ENCODE measurements at regions not wholly inside any gene's neighbourhood (a gene's known extent, or its start where the extent isn't known, plus 50 kb on each side); places are given as distances from the start of the nearest gene placed in this dataset.

DNA sequence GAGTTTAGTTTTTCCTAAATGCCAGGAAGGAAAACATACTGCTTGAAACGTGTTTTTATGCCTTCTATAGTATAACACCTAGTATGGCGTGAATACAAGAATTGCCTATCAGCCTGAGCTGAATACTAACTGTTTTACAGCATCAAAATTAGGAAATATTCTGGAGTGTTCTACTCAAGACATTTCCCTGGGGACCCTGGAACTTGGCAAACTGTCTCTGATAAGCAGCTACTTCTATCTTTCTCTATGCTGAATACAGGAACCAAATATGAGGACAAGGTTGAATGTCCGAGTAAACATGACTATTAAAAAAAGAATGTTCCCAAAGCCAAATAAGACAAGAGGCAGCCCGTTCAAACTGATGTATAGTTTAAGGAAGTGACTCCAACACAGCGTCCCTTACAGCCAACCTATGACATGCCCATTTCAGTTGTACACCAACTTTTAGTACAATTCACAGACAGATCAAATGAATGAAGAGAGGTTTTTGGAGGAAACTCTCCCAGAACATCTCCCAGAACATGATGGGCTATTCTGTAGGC, 951.3 kb upstream of the ACVR2A start:
- DNase-seq (ENCODE audit: low spot score): no peak

DNA sequence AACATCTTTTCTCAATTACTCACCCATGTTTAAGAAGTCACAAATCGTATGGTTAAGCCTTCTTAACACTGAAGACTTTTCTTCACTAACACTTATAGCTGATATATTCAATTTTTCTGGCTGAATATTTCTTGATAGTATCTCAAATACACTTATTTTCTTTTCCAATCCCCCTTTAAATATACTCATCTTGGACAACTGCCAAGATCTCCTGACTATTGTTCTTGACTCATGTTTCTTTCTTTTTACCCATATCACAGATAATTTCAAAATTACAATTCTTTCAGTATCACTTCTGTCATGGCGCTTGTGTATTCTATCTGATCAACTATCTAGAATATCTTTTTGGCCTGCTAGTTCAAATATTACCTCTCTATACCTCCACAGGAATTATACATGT, 954.3 kb upstream of the ACVR2A start:
- DNase-seq (ENCODE audit: low spot score): no peak

DNA sequence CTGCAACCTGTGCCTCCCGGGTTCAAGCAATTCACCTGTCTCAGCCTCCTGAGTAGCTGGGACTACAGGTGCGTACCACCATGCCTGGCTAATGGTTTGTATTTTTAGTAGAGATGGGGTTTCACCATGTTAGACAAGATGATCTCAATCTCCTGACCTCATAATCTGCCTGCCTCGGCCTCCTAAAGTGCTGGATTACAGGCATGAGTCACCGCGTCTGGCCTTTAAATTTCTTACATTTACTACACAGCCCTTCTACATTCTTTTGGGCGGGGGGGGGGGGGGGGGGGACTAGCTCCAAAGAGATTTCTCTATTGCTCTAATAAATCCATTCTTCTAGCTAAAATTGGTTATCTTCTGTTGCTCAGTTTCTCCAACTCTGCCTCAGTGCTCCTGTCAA, 964.9 kb upstream of the ACVR2A start:
- DNase-seq (ENCODE audit: low spot score): no peak

DNA sequence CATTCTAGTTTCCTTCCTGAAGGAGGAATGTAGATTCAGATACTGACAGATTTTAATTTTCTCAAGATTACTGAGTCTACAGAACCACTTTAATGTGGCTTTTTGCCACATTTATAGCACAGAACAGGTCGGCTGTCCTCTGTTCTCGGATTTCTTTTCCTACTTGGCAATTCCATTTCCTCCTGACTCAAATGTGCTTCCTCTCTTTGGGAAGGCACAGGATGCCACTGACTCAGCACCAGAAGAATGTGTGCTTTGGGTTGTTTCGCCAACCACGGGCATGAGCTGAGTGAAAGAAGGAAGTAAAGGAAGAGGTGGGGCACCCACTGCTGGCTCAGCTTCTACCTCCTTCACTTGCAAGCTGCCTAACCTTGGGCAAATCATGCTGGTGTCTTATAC, 970.6 kb upstream of the ACVR2A start:
- DNase-seq (ENCODE audit: low spot score): no peak

DNA sequence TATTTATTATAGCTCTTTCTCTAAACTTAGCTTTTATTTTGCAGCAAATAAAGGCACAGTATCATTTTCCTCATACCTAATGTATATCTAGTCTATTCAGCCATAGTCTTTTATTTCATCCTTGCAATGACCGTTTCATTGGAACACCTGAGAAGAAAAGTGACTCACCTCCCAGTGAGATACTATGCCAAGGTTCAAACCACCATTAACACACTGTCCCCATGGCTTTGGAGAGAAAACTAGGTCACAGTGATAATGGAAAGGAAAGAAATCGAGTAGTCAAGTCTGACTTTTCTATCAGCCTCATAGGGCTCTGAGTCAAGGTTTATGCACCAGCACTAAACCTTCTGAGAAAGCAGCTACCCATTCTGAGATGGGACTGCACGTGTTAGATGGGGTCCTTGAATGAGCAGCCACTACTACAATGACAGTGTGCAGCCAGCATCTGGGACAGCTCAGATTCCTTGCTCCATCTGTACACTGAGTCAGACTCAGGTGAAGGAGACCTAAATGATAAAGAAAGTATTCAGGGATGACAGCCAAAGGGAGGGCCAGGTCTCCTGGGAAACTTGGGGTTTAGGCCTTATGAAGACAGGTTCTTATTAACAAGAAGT, 971.1 kb upstream of the ACVR2A start:
- DNase-seq (ENCODE audit: low spot score): no peak

DNA sequence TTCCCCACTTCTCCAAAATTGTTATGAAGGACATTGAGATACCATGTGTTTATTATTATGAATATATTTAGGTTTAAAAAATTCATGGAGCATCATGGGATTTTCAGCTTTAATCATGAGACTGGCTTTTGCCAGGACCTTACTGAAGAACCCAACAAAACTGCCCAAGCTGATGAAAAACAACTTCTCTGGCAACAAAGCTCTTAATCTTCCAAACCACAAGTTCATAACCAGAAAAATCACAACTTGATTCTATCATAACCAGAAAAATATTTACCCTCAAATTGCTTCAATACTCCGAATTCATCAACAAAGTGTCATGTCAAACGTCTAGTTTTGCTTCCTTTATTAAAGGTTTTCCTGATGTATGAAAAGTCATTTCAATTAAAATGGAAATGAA, 971.8 kb upstream of the ACVR2A start:
- DNase-seq (ENCODE audit: low spot score): no peak

DNA sequence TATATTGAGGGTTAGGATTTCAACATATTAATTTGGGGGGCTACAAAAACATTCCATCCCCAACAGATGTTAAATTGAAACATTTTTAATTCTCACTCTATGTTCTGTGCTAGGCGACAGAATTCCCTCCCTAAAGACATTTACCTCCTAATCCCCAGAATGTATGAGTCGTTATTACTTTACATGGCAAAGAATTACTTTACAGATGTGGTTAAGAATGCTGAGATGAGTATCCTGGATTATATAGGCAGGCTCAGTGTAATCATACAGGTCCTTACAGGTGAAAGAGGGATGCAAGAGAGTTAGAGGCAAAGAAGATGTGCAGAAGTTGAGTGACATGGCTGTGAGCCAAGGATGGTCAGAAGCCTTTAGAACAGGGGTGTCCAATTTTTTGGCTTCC, 974.1 kb upstream of the ACVR2A start:
- no peak for DNase-seq (ENCODE audit: low spot score)

DNA sequence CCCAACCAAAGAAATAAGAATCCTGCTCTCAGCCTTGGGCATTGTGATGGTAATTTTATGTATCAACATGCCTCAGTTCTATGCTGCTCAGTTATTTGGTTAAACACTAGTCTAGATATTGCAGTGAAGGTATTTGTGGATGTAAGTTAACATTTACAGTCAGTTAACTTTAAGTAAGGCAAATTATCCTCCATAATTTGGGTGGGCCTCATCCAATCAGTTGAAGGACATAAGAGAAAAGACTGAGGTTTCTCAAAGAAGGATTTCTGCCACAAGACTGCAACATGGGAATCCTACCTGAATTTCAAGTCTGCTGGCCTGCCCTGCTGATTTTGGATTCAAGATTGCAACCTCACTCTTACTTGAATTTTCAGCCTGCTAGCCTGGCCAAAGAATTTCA, 975.5 kb upstream of the ACVR2A start:
- DNase-seq (ENCODE audit: low spot score): no peak

DNA sequence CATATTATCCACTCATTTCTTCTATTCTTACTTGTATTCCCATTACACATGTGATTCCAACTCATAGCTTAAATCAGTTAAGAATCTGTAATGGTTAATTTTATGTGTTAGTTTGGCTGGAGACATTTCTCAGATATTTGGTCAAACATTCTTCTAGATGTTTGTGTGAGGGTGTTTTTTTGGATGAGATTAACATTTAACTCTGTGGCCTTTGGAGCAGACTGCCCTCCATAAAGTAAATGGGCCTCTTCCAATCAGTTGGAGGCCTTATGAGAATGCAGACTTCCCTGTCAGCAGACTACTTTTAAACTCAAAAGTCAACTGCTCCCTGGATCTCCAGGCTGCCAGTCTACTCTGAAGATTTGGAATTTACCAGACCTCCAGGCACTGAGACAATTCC, 976.8 kb upstream of the ACVR2A start:
- no peak for DNase-seq (ENCODE audit: low spot score)

DNA sequence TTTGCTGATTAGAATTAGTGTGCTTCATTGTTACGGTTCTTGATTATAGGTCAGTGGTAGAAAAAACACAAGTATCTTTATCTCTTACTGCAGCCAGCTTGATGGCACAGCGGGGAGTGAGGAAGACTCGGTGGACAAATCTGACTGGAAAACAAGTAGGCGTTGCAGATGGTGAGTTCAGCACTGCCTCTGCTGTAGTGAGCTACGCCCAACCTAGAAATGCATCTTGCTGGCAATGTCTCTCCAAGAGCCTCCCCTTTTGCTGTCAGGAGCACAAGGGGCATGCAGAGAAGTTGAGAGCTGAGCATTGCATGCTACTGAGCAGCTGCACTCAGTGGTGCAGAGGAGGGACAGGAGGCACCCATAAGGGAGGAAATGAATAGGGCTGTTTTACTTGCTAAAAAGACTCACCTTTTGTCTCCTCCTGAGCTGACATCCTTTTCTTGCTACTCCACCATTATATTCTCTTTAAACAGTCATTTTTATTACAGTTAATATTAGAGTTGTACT, 977.3 kb upstream of the ACVR2A start:
- no peak for DNase-seq (ENCODE audit: low spot score)

DNA sequence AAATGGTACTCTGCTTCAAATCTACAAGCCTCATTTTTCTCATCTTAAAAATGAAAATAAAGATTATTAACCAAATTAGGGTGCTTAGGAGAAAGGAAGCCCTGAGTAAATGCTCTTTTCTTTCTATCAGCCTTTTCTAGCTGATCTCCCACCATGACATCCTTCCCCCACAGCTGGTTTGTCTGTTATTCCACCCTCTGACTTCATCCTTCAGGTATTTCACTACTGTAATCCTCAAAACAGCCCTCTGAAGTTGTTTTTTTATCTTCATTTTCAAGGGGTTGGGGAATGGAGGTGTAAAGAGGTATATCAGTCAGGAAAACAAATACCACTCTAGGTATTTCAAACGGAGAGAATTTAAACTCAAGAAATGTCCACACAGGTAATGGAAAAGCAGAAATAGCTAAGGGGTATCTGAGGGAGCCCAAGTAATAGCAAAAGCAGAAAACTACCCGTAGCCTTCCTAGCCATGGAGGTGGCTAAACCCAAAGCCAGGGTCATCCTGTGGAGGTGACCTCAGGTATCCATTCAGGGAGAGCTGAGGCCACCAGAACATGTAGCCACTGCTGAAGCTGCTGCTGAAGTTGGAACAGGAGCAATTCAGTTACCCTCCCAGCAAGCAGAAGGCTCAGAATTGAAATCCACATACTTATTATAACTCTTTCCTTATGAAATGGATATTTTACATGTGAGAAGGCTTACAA, 990.9 kb upstream of the ACVR2A start:
- no peak for DNase-seq (ENCODE audit: low spot score)

DNA sequence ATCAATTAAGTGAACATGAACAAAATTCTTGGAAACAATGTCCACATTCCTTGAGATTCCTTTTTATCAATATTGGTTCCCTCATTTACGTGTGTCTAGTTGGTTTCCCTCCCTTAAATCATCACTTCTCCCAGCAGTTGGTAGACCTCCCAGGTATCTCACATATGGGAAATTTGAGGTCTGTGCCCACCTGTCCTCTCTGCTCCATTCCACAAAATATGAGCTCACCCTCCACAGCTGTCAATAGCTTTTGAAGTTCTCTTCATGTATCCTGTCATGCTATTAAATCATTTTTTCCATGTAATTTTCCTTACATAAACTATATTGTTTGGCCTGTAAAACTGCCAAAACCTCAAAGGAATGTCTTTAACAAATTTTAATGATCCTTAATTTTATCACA, 992.2 kb upstream of the ACVR2A start:
- no peak for DNase-seq (ENCODE audit: low spot score)

DNA sequence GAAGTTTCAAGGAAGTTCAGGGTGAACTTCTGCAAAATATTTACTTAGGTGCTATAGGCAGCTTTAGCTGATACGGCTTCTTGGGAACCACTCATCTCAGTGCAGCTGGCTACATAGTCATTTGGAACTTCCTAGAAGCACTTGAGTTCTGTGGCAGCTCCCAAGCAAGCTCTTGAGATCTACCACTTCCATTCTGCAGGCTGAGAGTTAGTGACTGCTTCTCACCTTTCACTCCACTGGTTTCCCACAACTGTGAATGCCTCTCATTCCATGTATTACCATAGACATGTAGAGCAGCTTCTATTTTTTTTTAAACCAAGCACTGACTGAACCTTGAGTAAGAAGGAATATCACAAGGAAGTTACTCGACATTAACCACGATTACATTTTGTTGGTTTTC, 994.1 kb upstream of the ACVR2A start:
- DNase-seq (ENCODE audit: low spot score): no peak

DNA sequence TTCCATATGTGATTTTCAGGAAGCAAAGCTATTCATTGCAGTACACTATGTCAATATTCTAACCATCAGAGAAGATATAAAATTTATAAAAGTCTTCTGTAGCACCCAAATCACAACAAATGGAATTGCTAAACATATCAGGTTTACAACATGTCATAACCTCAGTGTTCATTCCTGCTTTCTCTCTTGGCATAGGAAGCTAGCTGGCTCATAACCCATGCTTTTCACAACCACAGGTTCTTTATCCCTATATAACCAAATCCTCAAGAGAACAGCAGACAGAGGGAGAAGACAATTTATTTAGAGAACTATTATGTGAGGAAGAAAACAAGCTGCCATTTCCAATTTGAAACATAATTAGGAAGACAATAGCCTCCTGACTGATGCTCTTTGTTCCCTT, 997.0 kb upstream of the ACVR2A start:
- DNase-seq (ENCODE audit: low spot score): no peak

DNA sequence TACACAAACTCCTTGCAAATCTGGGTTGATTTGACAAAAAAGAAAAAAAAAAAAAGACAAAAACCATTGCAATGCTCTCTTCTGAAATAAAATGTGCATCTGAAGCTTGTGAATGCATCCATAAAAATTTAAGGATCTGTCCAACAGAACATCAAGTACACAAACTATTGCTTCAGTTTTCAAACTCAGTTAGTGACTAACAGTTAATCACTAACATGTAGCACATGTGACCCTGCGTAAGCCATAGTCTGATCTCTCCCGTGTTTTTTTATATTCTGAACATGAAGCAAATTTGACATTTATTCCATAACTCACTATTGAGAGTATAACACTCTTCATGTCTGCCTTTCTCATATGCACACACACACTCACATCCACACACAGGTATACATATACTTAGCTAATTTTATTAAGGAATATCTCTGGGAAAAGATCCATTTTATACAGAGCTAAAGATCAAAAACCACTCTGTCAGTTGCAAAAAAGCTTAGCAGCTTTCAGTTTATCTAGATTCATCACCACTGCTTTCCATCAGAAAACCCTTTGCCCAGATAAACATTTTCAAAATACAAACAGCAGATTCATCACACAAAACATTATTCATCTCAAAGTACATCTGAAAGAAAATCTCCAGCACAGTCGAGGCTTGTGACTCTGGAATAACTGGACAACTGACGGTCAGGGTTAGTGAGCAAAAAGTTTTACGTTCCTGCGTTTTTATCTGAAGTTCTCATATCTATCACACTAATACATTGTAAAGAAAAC, 1000.4 kb upstream of the ACVR2A start:
- DNase-seq (ENCODE audit: low spot score): no peak

DNA sequence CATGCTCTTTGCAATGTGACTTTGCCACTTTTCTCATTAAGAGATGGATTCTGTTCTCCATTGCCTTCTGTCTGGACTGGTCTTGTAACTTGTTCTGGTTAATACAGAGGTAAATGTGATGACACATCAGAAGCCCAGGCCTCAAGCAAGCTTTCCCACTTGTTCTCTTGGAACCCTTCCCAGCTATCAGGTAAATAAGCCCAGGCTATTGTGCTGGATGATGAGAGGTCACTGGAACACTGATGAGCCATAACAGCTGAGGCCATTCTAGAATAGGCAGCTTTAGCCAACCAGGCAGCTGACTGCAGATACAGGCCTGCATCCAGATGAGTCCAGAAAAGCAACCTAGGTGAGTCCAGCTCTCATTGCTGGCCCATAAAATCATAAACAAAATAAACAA, 1007.0 kb upstream of the ACVR2A start:
- no peak for DNase-seq (ENCODE audit: low spot score)

DNA sequence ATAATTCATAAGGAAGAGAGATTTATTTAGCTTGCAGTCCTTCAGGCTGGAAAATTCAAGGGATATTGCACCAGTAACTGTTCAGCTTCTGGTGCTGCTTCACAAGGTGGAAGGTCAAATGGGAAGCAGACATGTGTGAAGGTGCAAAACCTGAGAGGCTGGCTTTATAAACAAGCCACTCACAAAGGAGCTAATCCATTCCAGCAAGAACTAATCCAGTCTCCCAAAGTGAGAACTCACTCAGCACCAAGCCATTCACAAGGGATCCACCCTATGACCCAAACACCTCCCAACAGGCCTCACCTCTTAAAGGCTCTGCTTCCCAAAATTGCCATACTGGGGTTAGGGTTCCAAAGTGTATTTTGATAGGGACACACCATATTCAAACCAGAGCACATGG, 1018.4 kb upstream of the ACVR2A start:
- no peak for DNase-seq (ENCODE audit: low spot score)

DNA sequence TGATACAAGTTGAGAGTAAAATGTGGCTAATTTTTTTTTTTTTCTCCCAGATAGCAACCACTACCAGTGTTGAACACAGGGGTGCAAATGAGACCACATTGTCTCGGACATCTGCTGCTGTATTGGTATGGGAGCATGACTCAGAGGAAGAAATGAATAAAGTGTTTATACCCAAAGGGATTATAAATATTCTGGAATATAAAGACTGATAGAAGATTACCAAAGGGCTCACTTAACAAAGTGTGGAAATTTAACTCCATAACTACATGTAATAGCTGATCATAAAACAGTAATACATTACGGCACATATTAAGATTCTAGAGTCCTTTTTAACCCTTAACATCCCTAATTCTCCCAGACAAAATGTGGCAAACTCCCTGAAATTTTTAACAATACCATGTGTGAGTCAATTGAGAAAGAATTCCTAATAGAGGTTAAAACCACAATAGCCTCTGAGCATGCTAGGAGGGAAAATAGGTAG, 1023.0 kb upstream of the ACVR2A start:
- no peak for DNase-seq (ENCODE audit: low spot score)

DNA sequence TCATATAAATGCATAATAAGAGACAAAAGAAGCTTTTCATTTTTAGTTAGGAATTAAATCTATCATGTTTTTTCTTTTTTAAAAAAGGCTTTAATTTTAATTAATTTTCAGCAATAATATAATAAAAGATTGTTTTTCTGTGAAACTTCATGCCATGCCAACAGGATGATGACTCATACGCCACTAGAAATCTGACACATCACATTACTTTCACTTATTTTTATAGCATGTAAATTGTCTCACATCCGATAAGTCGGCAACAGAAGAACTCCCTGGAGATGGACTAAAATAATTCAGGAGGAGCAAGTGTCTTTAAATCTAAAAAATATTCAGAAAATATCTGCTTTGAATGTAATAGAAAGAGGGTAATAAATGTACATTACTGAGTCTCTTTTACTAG, 1024.2 kb upstream of the ACVR2A start:
- no peak for DNase-seq (ENCODE audit: low spot score)

DNA sequence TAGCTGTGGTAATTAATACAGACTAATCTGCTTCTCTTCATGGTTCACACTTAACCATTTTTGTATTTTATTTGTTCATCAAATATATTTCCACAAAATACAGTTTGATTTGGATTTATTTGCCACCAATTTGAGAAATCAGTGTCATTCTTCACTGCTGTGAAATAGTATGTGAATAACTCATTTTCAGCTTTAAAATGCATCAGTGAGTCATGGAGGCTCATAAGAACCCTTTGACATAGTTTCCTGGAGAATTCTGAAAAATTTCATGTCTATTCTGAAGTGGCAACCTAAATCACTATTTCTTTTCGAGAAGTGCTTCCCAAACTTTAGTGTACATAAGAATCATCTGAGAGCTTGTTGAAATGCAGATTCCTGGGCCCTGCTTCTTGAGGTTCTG, 1026.7 kb upstream of the ACVR2A start:
- no peak for DNase-seq (ENCODE audit: low spot score)

DNA sequence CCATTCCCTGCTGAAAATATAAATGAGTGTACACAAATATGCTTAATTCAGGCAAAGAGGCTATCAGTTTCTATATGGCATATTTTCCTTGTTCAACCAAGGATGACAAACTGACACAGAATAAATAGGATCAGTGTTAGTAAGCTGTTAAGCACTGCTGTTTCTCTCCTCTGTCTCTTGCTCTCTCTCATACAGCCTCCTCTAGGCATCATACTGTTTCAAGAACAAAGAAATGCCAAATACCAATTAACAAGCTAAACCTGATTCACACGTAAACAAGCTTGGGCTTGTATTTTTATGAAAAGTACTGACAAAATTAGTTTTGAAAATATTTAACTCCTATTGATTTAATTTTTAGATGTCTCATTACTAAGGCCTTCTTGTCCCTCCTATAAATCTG, 1027.2 kb upstream of the ACVR2A start:
- no peak for DNase-seq (ENCODE audit: low spot score)

DNA sequence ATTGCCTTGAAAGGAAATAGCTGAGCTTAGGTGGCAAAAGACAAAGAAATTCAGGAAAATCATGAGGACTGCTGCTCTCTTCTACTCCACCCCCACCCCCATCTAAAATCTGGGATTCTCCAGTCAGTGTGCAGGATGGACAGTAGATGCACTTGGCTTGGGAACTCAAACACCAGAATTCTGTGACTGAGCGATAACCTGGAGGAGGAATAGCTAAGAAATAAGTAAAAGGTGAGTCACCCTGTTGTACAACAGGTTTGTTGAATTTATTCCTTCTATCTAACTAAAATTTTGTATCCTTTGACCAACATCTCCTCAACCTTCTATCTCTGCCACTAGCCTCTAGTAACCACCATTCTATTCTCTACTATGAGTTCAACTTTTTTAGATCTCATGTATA, 1029.9 kb upstream of the ACVR2A start:
- no peak for DNase-seq (ENCODE audit: low spot score)
